ENCODE measurements at regions not wholly inside any gene's neighbourhood (a gene's known extent, or its start where the extent isn't known, plus 50 kb on each side); places are given as distances from the start of the nearest gene placed in this dataset.

GRCh38 chr20:18972251-18972876 lies 158.8 kb downstream of the SCP2D1 start:
- DNase-seq, result no peak

DNA sequence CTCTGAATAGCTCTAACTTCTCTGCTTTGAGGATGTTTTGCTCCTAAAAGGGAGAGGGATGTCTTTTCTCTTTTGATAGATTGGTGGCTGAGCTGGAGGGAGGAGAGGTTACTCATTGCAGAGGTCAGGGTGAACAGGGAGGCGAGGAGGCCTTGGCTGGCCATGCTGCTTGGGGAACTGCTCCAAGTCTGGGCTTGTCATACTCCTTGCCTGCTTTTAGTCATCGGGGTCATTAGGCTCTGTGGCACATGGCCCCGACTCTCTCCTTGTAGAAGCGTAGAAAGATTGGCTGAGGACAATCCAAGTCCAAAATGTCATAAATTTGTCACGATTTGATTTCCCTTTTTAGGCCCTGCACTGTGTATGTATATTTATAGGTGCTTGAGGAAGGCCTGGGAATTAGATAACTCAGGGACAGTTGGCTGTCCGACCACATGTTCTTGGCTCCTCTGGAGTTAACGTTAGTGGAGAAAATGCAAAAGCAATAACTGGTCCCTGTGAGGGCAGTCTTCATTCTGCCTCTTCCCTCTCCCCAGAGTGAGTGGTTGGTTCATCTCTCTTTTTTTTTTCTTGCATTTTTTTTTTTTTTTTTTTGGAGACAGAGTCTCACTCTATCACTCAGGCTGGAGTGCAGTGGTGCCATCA lies 160.1 kb downstream of the SCP2D1 start:
- DNase-seq, result no peak

- DNase-seq, result no peak
Observed at GRCh38 chr20:18974660-18975059, 161.1 kb downstream of the SCP2D1 start.

- DNase-seq, result no peak
Observed at GRCh38 chr20:18977441-18977840, 163.9 kb downstream of the SCP2D1 start.

- DNase-seq, result no peak
Observed at GRCh38 chr20:18978311-18978710, 164.7 kb downstream of the SCP2D1 start.

DNA sequence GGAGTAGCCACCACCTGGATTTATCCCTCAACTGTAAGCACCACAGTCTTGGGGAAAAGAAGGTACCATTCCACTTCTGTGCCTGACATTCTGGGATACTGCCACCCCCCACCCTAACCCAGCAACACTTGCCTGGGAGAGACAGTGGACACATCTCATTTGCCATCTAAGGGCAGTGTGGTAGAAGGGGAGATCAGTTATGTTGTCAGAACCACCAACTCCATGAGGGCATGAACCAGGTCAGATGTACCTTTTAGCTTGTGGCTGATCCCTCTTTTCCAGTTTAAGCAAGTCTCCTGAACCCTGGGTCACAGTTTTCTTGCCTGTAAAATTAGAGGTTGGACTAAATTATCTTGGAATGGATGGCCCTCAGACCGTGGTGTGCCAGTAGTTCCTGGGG lies 165.5 kb downstream of the SCP2D1 start:
- DNase-seq, result no peak

GRCh38 chr20:18981962-18982539 lies 168.5 kb downstream of the SCP2D1 start:
- DNase-seq, result no peak

DNA sequence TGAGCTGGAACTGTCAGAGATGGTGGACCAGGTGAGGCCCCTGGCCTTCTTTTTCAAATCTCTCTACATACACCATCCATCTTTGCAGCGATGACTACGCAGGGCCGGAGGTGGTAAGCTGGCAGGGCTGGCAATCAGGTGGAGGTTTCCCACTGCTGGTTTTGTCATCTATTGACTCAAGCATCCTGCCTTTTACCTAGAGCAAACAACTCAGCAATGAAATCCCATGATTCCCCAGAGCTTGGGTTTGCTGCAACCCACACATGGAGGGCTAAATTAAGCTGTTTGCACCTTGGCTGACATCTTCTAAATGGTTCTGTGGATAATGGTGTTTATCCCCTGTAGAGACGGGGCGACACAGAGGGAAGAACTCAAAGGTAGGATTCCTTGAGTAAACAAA lies 170.2 kb downstream of the SCP2D1 start:
- no peak for DNase-seq

- no peak for DNase-seq
Observed at GRCh38 chr20:18984238-18985200, 170.9 kb downstream of the SCP2D1 start.

DNA sequence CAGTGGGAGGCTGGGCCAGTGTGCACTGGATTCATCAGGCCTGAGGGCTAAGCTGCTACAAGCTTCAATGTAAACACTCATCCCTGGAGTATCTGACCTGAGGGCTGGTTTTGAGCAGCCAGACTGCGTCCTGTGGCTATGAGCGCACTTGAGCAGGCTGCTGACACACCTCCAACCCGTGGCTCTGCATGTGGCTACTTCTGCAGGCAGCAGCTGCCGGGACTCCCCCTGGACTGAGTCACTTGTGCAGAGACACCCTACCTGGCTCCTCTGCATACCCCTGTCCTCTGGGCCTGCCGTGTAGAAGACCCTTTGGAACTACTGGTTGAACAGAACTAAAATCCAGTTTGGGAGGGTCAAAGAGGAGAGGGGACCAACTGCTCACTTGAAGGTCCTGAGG lies 172.0 kb downstream of the SCP2D1 start:
- DNase-seq, result no peak

GRCh38 chr20:18986146-18986830 lies 172.7 kb downstream of the SCP2D1 start:
- no peak for DNase-seq

GRCh38 chr20:18986895-18987580 lies 173.5 kb downstream of the SCP2D1 start:
- DNase-seq, result no peak

- no peak for DNase-seq
Observed at GRCh38 chr20:18987781-18988360, 174.3 kb downstream of the SCP2D1 start.

DNA sequence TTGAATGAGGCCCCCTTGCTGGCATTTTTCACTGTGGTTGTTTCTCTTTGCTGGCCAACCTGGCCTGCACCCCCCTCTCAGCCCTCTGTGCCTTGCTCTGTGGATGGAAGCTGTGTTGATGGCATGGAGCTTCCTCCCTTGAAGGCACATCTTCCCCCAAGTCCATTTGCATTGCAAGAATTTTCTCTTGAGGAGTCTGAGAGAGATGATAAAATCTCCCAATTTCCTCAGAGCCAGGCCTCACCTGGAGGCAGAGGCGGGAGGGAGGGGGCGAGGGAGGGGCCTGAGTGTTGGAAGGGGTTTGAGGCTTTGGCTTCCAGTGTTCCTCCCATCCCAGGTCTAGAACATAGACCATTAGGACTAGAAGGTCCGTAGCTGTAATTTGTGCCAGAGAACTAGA lies 175.1 kb downstream of the SCP2D1 start:
- no peak for DNase-seq

GRCh38 chr20:18989736-18990474 lies 176.3 kb downstream of the SCP2D1 start:
- DNase-seq, result no peak

DNA sequence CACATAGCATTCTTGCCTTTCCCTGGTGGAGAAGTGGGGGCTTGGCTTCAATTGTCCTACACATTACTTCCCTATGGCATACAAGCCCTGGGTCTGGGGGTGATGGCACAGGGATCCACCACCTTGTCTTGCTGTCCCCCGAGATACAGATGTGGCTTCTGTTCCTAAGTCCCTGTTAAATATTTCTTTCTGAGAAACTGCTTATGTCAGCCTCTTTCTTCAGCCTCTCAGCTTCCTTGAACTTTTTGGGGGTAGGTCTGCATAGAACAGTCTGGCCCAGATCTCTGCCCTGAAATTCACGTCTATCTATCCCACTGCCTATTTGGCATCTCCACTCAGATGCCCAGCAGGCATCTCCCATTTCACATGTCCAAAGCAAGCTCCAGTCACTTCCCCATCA lies 177.4 kb downstream of the SCP2D1 start:
- no peak for DNase-seq

DNA sequence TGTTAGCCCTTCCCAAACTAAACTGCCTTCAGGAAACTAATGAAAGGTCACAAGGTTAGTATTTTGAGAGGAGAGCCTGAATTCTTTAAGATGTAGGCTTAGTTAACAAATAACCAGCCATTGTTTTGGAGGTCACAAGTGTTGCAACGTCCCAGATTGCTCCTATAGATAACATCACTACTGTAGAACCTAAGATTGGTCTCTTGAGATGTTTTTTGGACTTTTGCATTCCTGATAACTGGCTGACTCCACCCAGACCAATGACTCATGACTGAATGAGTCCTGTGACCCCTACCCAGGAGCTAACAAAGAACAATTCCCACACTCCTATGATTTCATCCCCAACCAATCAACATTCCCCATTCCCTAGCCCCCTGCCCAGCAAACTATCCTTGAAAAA lies 178.8 kb downstream of the SCP2D1 start:
- DNase-seq, result no peak

DNA sequence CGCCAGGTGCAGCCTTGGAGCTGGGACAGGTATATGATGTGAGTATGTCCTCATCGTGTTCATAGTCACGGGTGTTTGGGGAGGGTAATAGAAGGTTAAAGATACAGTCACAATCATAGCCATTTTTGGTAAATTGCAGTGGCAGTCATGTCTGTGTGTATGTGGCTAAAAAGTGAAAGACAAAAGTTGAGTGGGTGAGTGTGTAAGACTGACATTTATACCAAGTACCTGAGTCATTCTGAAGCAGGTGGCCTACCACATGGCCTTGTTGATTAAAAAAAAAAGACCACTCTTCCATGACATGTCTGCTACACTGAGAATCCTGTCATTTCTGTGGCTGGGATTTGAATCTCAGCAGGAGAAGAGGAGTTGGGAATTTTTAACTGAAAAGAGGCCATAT lies 181.9 kb downstream of the SCP2D1 start:
- DNase-seq, result no peak

- DNase-seq, result no peak
Observed at GRCh38 chr20:18999086-18999485, 185.5 kb downstream of the SCP2D1 start.

DNA sequence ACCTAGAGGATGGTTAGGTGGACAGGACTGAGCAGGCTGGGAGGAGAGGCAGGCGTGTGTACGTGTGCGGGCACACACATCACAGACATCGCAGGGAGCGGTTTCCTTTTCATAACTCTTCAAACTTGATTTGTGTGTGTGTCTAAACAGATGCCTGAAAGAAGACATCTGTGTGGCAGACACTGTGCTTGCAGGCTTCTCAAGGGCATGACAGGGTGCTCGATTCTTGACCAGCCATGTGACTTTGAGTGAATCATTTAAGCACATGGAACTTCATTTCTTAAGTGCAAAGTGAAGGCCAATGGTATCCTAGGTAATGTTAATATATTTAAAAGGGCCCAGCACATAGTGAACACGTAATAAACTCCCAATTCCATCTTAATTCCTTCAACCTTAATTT lies 186.5 kb downstream of the SCP2D1 start:
- DNase-seq, result no peak

DNA sequence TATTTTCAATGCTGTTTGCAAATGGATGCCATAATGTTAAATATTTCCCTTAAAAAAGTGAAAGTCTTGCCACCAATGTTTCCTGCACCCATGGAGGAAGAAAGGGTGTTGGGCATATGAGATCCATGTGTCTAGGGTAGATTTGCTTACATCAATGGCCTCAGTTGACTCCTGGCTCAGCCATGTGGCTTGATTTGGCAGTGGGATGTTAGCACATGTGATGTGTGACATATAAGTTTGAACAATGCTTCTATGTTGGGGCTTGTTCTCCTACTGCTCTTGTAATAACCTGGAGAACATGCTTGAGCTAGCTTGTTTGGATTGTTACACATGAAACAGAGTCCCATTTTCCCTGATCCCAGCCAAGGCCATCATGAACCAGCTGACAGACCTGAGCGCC lies 187.6 kb downstream of the SCP2D1 start:
- DNase-seq, result no peak
